ENCODE measurements at regions not wholly inside any gene's neighbourhood (a gene's known extent, or its start where the extent isn't known, plus 50 kb on each side); places are given as distances from the start of the nearest gene placed in this dataset.

DNA sequence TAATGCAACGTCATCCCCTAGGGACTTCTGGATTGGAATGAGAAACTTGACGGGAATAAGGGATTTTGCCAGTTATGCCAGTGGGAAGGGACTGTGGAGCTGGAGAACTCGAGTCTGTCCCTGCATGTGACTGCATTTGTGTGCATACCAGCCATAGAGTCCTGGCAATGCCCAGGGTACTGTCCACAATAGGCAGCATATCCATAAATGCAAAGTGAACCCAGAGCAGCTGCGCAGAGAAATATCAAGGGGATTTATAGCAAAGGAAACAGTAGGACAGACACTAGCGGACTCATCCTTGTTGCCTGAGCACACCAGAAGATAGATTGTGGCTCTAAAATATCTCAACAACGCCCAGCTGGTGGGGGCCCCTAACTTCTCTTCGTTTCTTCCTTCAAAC, 247.1 kb upstream of the SRRM4 start:
- H3K4me3 ChIP-seq (ENCODE audit: low read depth, low read length) = no peak overlapping the region
- in situ Hi-C loops (cut with HindIII; ENCODE audit: low sequenced_read_pairs) = no loop called here
- DNase-seq (ENCODE audit: low read depth, low spot score) = no peak
- TF ChIP-seq, protein P1, sequence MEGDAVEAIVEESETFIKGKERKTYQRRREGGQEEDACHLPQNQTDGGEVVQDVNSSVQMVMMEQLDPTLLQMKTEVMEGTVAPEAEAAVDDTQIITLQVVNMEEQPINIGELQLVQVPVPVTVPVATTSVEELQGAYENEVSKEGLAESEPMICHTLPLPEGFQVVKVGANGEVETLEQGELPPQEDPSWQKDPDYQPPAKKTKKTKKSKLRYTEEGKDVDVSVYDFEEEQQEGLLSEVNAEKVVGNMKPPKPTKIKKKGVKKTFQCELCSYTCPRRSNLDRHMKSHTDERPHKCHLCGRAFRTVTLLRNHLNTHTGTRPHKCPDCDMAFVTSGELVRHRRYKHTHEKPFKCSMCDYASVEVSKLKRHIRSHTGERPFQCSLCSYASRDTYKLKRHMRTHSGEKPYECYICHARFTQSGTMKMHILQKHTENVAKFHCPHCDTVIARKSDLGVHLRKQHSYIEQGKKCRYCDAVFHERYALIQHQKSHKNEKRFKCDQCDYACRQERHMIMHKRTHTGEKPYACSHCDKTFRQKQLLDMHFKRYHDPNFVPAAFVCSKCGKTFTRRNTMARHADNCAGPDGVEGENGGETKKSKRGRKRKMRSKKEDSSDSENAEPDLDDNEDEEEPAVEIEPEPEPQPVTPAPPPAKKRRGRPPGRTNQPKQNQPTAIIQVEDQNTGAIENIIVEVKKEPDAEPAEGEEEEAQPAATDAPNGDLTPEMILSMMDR (IDR thresholded peaks at IDR 0.05; ENCODE audit: low read depth, low read length) = no peak

DNA sequence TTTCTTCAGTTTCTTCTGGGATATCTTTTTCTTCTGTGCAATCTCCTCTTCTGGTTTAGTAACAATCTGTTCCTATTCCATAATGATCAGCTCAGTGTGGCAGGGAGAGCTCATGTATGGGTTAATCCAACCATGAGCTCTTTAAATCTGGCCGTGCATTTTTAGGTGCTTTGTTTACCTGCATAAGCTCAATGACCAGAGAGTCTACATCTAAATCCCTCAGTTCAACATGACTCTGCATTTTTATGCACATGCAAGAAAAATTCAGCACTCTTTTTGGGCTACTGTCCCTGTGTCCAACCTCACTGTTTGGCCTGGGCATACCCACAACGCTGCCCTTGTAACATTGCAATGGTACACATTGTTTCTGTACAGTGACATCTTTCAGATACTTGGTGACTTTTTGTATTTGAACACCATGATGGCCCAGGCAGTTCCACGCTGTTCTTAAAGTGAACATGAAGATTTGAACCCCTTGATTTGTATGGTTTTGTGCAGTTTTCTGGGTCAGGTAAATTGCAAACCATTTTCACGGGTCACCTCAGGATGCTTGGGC, 243.3 kb upstream of the SRRM4 start:
- H3K4me3 ChIP-seq (ENCODE audit: low read depth, low read length) = no peak overlapping the region
- in situ Hi-C loops (cut with HindIII; ENCODE audit: low sequenced_read_pairs) = no loop called here
- DNase-seq (ENCODE audit: low read depth, low spot score) = no peak
- TF ChIP-seq, protein P1 (IDR thresholded peaks at IDR 0.05; ENCODE audit: low read depth, low read length) = no peak

DNA sequence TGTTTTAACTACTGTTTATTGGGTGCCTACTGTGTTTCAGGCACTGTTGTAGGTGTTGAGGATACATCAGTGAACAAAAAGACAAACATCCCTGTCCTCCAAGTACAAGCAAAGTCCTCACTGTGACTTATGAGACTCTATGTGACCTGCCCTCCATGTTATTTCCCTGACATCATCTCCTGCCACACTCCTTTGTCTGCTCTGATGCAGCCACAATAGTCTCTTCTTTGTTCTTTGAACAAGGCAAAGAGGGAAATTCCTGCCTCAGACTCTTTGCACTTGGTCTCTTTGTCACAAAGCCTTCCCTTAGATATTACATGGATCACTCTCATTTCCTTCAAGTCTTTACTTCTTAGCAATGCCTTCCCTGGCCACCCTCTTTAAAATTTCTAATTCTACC, 240.1 kb upstream of the SRRM4 start:
- in situ Hi-C loops (cut with HindIII; ENCODE audit: low sequenced_read_pairs) = no loop called here
- no peak overlapping the region for H3K4me3 ChIP-seq (ENCODE audit: low read depth, low read length)
- TF ChIP-seq, protein P1 (IDR thresholded peaks at IDR 0.05; ENCODE audit: low read depth, low read length) = no peak
- DNase-seq (ENCODE audit: low read depth, low spot score) = no peak

DNA sequence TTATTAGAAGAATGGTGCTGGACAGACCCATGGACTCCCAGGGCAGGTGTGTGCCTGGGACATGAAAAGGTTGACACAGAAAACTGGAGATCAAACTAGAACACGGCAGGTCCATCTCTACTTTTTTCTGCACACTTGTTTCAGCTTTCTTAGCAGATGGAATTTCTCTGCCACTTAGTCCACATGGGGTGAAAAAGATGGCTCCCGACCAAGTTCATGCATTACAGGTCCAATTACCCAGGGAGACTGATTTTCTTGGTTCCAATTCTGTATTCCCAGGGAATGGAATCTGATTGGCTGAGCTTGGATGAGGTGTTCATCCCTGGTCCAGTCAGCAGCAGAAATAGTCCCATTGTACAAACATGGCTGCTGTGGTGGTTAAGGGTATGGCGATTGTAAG, 238.9 kb upstream of the SRRM4 start:
- H3K4me3 ChIP-seq (ENCODE audit: low read depth, low read length) = no peak overlapping the region
- no peak for DNase-seq (ENCODE audit: low read depth, low spot score)
- in situ Hi-C loops (cut with HindIII; ENCODE audit: low sequenced_read_pairs) = no loop called here
- TF ChIP-seq, protein P1 (IDR thresholded peaks at IDR 0.05; ENCODE audit: low read depth, low read length) = no peak

DNA sequence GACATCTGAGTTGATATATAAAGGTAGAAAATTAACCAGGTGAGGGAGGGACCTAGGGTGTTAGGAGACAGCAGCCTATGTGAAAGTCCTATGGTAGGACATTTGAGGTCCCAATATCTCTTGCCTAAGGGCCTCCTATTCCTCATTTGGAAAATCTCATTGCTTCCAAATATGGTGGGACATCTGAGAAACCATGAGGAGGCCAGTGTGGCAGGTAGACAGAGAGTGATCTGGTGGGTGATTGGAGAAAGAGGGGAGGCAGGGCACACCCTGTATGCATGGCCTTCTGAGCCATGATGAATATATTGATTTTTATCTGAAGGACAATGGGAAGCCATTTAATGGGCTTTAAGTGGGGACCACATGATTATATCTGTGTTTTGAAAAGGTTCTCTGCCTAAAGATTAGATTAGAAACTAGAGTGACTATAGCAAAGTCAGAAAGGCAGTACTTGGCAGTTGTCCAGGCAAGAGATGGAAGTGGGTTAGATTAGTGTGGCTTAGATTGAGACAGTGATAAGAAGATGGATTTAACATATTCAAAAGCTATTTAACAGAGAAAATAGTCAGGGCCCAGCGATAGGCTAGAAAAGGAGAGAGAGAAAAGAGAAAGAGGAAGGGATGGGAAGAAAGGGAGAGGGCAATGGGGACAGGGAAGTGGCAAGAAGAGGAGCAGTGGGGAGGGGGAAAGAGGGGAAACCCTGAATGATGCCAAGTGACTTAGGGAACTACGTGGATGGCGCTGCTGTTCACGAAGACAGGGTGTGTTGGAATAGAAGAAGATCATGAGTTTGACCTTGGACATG, 237.2 kb upstream of the SRRM4 start:
- no peak for DNase-seq (ENCODE audit: low read depth, low spot score)
- in situ Hi-C loops (cut with HindIII; ENCODE audit: low sequenced_read_pairs) = no loop called here
- no peak overlapping the region for H3K4me3 ChIP-seq (ENCODE audit: low read depth, low read length)
- TF ChIP-seq, protein P1 (IDR thresholded peaks at IDR 0.05; ENCODE audit: low read depth, low read length) = no peak

DNA sequence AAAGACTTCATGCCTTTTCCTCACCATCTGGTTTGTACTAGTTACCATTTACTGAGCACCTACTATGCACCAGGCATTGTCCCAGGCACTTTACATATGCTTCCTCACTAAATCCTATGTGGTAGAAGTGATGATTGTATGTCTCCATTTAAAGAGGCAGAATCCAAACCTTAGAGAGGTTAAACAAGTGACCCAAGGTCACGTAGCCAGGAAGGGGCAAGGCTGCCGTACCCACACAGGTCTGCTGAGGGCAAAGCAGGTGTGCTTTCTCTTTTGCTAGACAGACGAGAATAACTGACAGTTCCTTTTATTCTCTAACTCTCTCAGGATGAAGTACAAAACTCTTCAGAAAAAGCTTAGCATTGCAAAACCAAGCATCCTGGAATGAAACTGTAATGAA, 235.2 kb upstream of the SRRM4 start:
- no peak overlapping the region for H3K4me3 ChIP-seq (ENCODE audit: low read depth, low read length)
- in situ Hi-C loops (cut with HindIII; ENCODE audit: low sequenced_read_pairs) = no loop called here

More for the DNA sequence above, 235.2 kb upstream of the SRRM4 start:
- TF ChIP-seq, protein P1 (IDR thresholded peaks at IDR 0.05; ENCODE audit: low read depth, low read length) = no peak
- no peak for DNase-seq (ENCODE audit: low read depth, low spot score)

Measured in astrocyte of the spinal cord (primary cell).